H1 (cell line): ENCODE measurements at regions not wholly inside any gene's neighbourhood (a gene's known extent, or its start where the extent isn't known, plus 50 kb on each side); places are given as distances from the start of the nearest gene placed in this dataset.

Source experiments
- BRCA1 ChIP-seq: IDR thresholded peaks from 2 replicates; pipeline ENCODE4 v1.6.1; 2012; ENCODE audit warnings: low read depth, low read length, improper control_type of control experiment
- EZH2 ChIP-seq: fragments of 200-600 bp; sonication (generic); IDR thresholded peaks from 2 replicates; pipeline ENCODE4 v1.7.1; 2012; ENCODE audit warnings: low read depth, mild to moderate bottlenecking, moderate library complexity, low read length, inconsistent platforms; ENCODE audit not compliant: severe bottlenecking
- POU5F1 ChIP-seq: IDR thresholded peaks from 2 replicates; pipeline ENCODE4 v1.6.1; 2011; ENCODE audit warnings: low read depth, mild to moderate bottlenecking, low read length, moderate library complexity
- SRF ChIP-seq: IDR thresholded peaks from 2 replicates; pipeline ENCODE4 v1.6.1; 2011; ENCODE audit warnings: mild to moderate bottlenecking, low read depth, low read length, moderate library complexity
- TF ChIP-seq, protein P1 (sequence below): IDR thresholded peaks from 2 replicates; pipeline ENCODE4 v1.6.1; 2012; ENCODE audit warnings: inconsistent platforms
- TF ChIP-seq, protein P2 (sequence below): fragments of 300-600 bp; sonication (generic); IDR thresholded peaks from 2 replicates; pipeline ENCODE4 v1.7.1; 2012; ENCODE audit warnings: low read length, moderate library complexity, mild to moderate bottlenecking, inconsistent platforms; ENCODE audit not compliant: insufficient replicate concordance

DNA sequence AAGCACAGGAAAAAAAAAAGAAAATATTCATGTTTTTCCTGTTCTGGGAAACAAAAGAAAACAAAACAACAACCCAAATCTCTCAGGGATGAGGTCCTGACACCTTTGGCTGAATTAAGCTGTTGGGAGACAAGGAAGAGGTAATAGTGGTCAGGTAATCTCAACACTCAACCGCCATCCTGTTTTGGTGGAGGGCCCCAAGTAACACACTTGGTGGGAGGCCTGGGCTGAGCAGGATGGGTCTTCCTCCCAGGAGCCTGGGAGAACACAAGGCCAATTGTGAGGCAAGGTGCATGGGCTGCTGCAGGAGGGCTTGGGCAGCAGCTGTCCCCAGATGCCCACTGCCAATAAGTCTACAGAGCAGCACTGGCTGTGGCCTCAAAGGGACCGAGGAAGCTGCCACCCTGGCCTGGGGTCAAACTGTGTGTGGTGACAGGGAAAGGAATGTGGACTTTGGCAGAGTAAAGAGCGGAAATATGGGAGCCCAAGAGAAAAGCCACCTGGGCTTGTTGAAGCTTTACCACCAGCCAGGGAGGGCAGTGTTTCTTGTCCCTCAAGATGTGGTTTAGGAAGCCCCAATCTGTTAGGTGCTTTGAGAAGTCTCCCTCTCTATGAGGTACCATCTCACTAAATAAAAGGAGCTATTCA is 93.5 kb upstream of the SLC25A13 start (continued):
- TF ChIP-seq BRCA1 (no peak), SRF (no peak), EZH2 (no peak), POU5F1 (no peak)
- TF ChIP-seq, protein P1, sequence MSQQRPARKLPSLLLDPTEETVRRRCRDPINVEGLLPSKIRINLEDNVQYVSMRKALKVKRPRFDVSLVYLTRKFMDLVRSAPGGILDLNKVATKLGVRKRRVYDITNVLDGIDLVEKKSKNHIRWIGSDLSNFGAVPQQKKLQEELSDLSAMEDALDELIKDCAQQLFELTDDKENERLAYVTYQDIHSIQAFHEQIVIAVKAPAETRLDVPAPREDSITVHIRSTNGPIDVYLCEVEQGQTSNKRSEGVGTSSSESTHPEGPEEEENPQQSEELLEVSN: no peak
- TF ChIP-seq, protein P2, sequence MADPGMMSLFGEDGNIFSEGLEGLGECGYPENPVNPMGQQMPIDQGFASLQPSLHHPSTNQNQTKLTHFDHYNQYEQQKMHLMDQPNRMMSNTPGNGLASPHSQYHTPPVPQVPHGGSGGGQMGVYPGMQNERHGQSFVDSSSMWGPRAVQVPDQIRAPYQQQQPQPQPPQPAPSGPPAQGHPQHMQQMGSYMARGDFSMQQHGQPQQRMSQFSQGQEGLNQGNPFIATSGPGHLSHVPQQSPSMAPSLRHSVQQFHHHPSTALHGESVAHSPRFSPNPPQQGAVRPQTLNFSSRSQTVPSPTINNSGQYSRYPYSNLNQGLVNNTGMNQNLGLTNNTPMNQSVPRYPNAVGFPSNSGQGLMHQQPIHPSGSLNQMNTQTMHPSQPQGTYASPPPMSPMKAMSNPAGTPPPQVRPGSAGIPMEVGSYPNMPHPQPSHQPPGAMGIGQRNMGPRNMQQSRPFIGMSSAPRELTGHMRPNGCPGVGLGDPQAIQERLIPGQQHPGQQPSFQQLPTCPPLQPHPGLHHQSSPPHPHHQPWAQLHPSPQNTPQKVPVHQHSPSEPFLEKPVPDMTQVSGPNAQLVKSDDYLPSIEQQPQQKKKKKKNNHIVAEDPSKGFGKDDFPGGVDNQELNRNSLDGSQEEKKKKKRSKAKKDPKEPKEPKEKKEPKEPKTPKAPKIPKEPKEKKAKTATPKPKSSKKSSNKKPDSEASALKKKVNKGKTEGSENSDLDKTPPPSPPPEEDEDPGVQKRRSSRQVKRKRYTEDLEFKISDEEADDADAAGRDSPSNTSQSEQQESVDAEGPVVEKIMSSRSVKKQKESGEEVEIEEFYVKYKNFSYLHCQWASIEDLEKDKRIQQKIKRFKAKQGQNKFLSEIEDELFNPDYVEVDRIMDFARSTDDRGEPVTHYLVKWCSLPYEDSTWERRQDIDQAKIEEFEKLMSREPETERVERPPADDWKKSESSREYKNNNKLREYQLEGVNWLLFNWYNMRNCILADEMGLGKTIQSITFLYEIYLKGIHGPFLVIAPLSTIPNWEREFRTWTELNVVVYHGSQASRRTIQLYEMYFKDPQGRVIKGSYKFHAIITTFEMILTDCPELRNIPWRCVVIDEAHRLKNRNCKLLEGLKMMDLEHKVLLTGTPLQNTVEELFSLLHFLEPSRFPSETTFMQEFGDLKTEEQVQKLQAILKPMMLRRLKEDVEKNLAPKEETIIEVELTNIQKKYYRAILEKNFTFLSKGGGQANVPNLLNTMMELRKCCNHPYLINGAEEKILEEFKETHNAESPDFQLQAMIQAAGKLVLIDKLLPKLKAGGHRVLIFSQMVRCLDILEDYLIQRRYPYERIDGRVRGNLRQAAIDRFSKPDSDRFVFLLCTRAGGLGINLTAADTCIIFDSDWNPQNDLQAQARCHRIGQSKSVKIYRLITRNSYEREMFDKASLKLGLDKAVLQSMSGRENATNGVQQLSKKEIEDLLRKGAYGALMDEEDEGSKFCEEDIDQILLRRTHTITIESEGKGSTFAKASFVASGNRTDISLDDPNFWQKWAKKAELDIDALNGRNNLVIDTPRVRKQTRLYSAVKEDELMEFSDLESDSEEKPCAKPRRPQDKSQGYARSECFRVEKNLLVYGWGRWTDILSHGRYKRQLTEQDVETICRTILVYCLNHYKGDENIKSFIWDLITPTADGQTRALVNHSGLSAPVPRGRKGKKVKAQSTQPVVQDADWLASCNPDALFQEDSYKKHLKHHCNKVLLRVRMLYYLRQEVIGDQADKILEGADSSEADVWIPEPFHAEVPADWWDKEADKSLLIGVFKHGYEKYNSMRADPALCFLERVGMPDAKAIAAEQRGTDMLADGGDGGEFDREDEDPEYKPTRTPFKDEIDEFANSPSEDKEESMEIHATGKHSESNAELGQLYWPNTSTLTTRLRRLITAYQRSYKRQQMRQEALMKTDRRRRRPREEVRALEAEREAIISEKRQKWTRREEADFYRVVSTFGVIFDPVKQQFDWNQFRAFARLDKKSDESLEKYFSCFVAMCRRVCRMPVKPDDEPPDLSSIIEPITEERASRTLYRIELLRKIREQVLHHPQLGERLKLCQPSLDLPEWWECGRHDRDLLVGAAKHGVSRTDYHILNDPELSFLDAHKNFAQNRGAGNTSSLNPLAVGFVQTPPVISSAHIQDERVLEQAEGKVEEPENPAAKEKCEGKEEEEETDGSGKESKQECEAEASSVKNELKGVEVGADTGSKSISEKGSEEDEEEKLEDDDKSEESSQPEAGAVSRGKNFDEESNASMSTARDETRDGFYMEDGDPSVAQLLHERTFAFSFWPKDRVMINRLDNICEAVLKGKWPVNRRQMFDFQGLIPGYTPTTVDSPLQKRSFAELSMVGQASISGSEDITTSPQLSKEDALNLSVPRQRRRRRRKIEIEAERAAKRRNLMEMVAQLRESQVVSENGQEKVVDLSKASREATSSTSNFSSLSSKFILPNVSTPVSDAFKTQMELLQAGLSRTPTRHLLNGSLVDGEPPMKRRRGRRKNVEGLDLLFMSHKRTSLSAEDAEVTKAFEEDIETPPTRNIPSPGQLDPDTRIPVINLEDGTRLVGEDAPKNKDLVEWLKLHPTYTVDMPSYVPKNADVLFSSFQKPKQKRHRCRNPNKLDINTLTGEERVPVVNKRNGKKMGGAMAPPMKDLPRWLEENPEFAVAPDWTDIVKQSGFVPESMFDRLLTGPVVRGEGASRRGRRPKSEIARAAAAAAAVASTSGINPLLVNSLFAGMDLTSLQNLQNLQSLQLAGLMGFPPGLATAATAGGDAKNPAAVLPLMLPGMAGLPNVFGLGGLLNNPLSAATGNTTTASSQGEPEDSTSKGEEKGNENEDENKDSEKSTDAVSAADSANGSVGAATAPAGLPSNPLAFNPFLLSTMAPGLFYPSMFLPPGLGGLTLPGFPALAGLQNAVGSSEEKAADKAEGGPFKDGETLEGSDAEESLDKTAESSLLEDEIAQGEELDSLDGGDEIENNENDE: no peak
